Stimulated activated naive CD8-positive, alpha-beta T cell treated with anti-CD3 and anti-CD28 coated beads, Interleukin-15, amount 100 ng/mL, for 72 hours (primary cell): ENCODE measurements at regions not wholly inside any gene's neighbourhood (a gene's known extent, or its start where the extent isn't known, plus 50 kb on each side); places are given as distances from the start of the nearest gene placed in this dataset.
"Not testable (repeated sequence)": the region's sequence is repeated elsewhere in the genome, so short reads cannot be mapped to it uniquely, and the experiment has no call there.

ENCODE experiments used
- ATAC-seq: fragments of 150-1000 bp; cut with Tn5 transposase; 2 replicates; pipeline ENCODE4 v1.10.0; 2021; ENCODE audit warnings: mild to moderate bottlenecking, moderate library complexity
- DNase-seq, 2 donors: peaks; one replicate each; pipeline ENCODE4 v3.0.0; 2021 to 2022
- H3K27ac Mint-ChIP-seq, 2 donors: one replicate each; pipeline ENCODE4 v1.8.0; 2022; ENCODE audit warnings: mild to moderate bottlenecking in 2 of 2, mixed read lengths in 2 of 2, moderate library complexity in 2 of 2
- H3K27me3 Mint-ChIP-seq: one replicate; pipeline ENCODE4 v1.8.0; 2022; ENCODE audit warnings: mixed read lengths
- H3K4me1 Mint-ChIP-seq: one replicate; pipeline ENCODE4 v1.8.0; 2022; ENCODE audit warnings: mild to moderate bottlenecking, mixed read lengths
- H3K4me3 Mint-ChIP-seq, 2 donors: one replicate each; pipeline ENCODE4 v1.8.0; 2022; ENCODE audit warnings: mild to moderate bottlenecking in 2 of 2, mixed read lengths in 2 of 2, moderate library complexity in 1 of 2
- H3K9me3 Mint-ChIP-seq, 2 donors: one replicate each; pipeline ENCODE4 v1.8.0; 2022; ENCODE audit warnings: mixed read lengths in 2 of 2

- Mint-ChIP-seq H3K9me3 (peaks cover 0 to 7% of the 10 kb centered on the region in 2 donors), H3K4me1 (peaks cover 5% of the 10 kb centered on the region), H3K4me3 (no peak overlapping the region), H3K27ac (no peak overlapping the region), H3K27me3 (no peaks in the 10 kb centered on the region)
- ATAC-seq (no peak), DNase-seq (no peak)
Measured at GRCh38 chr9:16044579-16044881, 491.7 kb downstream of the CCDC171 start.

DNA sequence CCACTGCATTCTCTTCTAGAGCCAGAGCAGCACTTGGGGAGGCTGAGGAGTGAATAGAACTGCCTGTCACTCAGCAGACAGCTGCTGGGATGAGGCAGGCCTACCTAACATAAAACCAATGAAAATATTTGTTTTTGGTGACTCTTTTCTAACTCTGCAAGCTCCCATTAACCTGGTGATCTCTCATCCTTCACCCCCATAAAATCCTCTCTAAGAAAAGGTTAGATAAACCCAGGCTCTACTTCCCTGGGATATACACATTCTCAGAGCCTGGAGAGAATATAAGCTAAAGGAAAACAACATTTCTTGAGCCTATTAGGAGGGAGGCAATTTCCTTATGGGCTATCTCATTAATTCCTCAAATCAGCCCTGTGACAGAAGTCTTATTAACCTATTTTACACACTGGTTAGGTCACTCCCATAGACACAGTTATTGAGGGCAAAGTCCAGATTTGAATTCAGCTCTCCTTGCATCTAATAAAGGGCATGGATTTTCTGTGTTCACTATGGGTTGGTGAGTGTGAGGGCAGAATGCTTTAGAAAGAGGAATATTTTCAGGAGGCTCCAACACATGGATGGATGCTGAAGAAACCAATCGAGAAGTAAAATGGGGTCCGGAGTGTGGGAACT is 492.9 kb downstream of the CCDC171 start:
- H3K4me1 Mint-ChIP-seq = no peaks in the 10 kb centered on the region
- no peak overlapping the region for H3K27ac Mint-ChIP-seq
- ATAC-seq (no peak), DNase-seq (no peak)
- no peak overlapping the region for H3K4me3 Mint-ChIP-seq
- H3K9me3 Mint-ChIP-seq = peaks cover 0 to 7% of the 10 kb centered on the region in 2 donors
- no peaks in the 10 kb centered on the region for H3K27me3 Mint-ChIP-seq

DNA sequence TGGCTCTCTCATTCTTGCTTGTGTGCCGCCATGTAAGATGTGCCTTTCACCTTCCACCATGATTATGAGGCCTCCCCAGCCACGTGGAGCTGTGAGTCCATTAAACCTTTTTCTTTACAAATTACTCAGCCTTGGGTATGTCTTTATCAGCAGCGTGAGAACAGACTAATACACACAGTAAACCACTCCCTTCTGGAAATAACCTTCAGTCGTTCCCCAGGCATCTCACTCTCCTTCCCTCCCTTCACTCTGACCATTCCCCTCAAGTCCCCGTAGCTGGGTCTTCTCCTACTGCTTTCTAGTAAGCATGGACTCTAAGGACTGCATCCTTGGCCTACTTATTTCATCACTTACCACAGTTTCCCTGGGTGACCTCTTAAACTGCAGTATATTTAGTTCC is 493.9 kb downstream of the CCDC171 start:
- Mint-ChIP-seq H3K27me3 (no peaks in the 10 kb centered on the region), H3K9me3 (peaks cover 0 to 7% of the 10 kb centered on the region in 2 donors), H3K4me1 (no peaks in the 10 kb centered on the region), H3K27ac (no peak overlapping the region), H3K4me3 (no peak overlapping the region)
- DNase-seq = no peak
- ATAC-seq = no peak

DNA sequence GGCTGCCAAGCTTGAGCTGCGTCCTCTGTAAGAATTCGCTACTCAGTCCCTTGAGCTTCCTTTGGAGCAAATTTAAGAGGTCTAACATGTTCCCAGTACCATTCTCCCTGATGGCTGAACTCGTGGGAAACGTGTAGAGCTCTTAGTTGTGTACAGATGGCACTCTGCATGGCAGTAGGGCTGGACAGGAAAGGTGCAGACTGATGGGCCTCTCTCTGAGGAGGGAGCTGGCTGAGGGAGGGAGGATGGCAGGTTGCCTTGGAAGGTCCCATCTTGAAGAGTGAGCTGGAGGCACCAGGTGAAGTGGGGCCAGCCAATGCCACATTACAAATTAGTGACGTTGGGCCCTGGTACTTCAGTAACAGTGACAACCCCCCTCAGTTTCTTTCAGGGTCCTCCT is 495.3 kb downstream of the CCDC171 start:
- Mint-ChIP-seq H3K4me3 (no peak overlapping the region), H3K4me1 (no peaks in the 10 kb centered on the region), H3K27me3 (no peaks in the 10 kb centered on the region), H3K9me3 (peaks cover 0 to 7% of the 10 kb centered on the region in 2 donors), H3K27ac (no peak overlapping the region)
- ATAC-seq = no peak
- DNase-seq = no peak

- peaks cover 2% of the 10 kb centered on the region for H3K4me1 Mint-ChIP-seq
- no peak for ATAC-seq
- no peaks in the 10 kb centered on the region for H3K27me3 Mint-ChIP-seq
- DNase-seq = no peak
- H3K9me3 Mint-ChIP-seq = no peaks in the 10 kb centered on the region
- peak overlapping the region in 1 of 2 donors; percentile 17 for H3K27ac Mint-ChIP-seq
- no peak overlapping the region for H3K4me3 Mint-ChIP-seq
Measured at GRCh38 chr9:16052146-16052545, 499.3 kb downstream of the CCDC171 start.

GRCh38 chr9:16052757-16053530 is 500.1 kb downstream of the CCDC171 start:
- Mint-ChIP-seq H3K27ac (no peak overlapping the region), H3K27me3 (no peaks in the 10 kb centered on the region), H3K4me3 (no peak overlapping the region), H3K9me3 (no peaks in the 10 kb centered on the region), H3K4me1 (peaks cover 10% of the 10 kb centered on the region)
- no peak for ATAC-seq
- no peak for DNase-seq

- peaks cover 42% of the 10 kb centered on the region for H3K4me1 Mint-ChIP-seq
- no peaks in the 10 kb centered on the region for H3K27me3 Mint-ChIP-seq
- no peak overlapping the region for H3K27ac Mint-ChIP-seq
- peak overlapping the region in 1 of 2 donors; percentile 18 for H3K4me3 Mint-ChIP-seq
- no peaks in the 10 kb centered on the region for H3K9me3 Mint-ChIP-seq
- DNase-seq (no peak), ATAC-seq (no peak)
Measured at GRCh38 chr9:16057541-16057940, 504.7 kb downstream of the CCDC171 start.

DNA sequence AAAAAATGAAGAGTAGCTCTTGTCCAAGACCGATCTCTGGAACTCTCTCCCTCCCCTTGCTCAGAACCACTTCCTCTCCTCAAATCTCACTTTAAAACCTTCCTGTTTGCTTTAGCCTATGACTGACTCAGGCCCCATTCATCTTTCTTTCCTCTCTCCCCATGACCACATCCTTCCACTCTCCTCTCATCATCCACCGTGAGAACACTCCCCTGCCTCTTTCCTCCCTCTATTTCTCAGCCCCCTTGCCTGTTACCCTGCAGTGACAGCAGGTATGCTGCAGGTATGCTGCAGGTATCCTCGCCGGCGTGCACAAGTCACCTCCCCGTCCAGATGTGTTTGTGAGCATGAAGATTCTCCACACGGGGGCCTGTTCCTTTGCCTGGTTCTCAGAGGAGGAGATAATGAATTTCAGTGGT is 505.3 kb downstream of the CCDC171 start:
- ATAC-seq (peak; percentile 81), DNase-seq (peak; percentile 20 to 24)
- peak overlapping the region; percentile 27 to 90 for H3K27ac Mint-ChIP-seq
- H3K27me3 Mint-ChIP-seq = no peaks in the 10 kb centered on the region
- peaks cover 48% of the 10 kb centered on the region for H3K4me1 Mint-ChIP-seq
- H3K4me3 Mint-ChIP-seq = peak overlapping the region; percentile 70 to 88
- H3K9me3 Mint-ChIP-seq = no peaks in the 10 kb centered on the region

DNA sequence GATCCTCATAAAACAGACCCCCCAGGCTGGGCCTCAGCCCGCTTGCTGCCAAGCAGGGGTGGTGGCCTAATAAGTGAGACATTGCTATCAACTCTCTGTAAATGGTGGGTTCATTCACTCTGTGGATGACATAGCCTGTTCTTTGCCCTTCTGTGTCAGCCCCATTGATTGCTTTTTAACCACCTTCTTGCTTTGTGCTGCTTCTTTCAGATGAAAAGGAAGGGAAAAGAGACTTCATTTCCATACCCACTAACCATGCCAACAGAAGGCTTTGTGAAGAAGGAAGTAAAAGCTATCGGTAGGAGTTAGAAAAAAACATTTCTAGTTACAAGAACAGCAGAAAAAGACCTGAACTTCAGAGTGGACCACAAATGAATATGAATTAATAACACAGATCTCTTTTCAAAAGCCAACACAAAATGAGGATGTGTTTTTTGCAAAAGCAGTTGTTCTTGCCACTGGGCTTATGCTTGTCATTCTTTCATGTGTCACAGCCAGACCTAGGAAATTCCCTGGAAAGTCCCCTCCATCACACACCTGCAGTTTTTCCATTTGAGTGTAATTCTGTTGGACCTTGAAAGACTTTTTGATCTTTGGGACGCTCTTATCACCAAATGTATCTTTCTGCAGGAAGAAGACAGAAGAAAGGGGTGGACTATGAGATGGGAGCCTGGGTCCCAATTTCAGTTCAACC is 507.7 kb downstream of the CCDC171 start:
- DNase-seq (peak in 1 of 2 donors; percentile 19), ATAC-seq (peak; percentile 16)
- Mint-ChIP-seq H3K4me3 (peak overlapping the region; percentile 23 to 51), H3K27me3 (no peaks in the 10 kb centered on the region), H3K9me3 (no peaks in the 10 kb centered on the region), H3K4me1 (peaks cover 51% of the 10 kb centered on the region), H3K27ac (peak overlapping the region; percentile 66 to 90)

GRCh38 chr9:16062542-16063240 is 509.8 kb downstream of the CCDC171 start:
- peak; percentile 80 for ATAC-seq

GRCh38 chr9:16063241-16063591 is 510.4 kb downstream of the CCDC171 start:
- ATAC-seq (no peak), DNase-seq (no peak)
- no peak overlapping the region for H3K4me3 Mint-ChIP-seq
- no peaks in the 10 kb centered on the region for H3K27me3 Mint-ChIP-seq
- H3K9me3 Mint-ChIP-seq = no peaks in the 10 kb centered on the region
- H3K4me1 Mint-ChIP-seq = peaks cover 38% of the 10 kb centered on the region
- H3K27ac Mint-ChIP-seq = no peak overlapping the region

More at GRCh38 chr9:16062542-16063240, 509.8 kb downstream of the CCDC171 start:
- H3K4me3 Mint-ChIP-seq = no peak overlapping the region
- H3K27ac Mint-ChIP-seq = no peak overlapping the region
- no peaks in the 10 kb centered on the region for H3K27me3 Mint-ChIP-seq
- peak in 1 of 2 donors; percentile 22 for DNase-seq
- H3K9me3 Mint-ChIP-seq = no peaks in the 10 kb centered on the region
- H3K4me1 Mint-ChIP-seq = peaks cover 43% of the 10 kb centered on the region

DNA sequence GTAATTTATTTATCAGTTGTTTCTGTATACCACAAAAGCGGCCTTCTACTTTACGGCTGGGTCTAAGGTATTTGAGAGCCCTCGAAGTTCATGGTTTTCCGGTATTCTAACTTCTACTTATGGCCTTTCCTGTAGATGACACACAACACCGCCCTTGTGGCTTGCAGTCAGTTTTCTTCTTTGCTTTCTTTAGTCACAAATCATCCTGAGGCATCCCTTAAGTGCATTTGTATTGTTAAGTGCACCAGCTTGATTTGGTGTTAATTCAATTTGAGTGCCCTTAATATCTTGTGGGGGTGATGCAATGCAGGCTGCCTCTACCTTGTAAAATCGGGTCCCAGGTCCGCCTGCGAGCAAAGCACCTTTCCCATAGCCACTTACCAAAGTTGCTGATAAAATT is 511.9 kb downstream of the CCDC171 start:
- no peak for DNase-seq
- H3K27me3 Mint-ChIP-seq = no peaks in the 10 kb centered on the region
- H3K27ac Mint-ChIP-seq = peak overlapping the region in 1 of 2 donors; percentile 73
- H3K4me1 Mint-ChIP-seq = peaks cover 24% of the 10 kb centered on the region
- no peak overlapping the region for H3K4me3 Mint-ChIP-seq
- H3K9me3 Mint-ChIP-seq = no peaks in the 10 kb centered on the region
- no peak for ATAC-seq

DNA sequence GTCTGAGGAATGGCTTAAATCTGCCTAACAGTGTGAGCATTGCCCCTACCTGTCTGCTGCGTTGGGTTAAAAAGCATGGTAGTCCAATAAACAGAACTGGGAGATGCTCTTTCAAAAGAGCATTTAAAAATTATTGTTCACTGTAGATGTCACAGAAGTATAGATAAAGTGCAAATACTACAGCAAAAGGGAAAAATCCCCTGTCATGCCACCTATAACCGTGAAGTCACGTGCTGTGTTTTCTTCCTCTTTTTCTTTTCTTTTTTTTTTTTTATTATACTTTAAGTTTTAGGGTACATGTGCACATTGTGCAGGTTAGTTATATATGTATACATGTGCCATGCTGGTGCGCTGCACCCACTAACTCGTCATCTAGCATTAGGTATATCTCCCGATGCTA is 513.4 kb downstream of the CCDC171 start:
- ATAC-seq, H3K4me1 Mint-ChIP-seq, H3K27ac Mint-ChIP-seq, H3K4me3 Mint-ChIP-seq, H3K27me3 Mint-ChIP-seq, DNase-seq, H3K9me3 Mint-ChIP-seq: not testable (repeated sequence)

GRCh38 chr9:16068476-16068875 is 515.6 kb downstream of the CCDC171 start:
- DNase-seq (no peak), ATAC-seq (no peak)
- H3K9me3 Mint-ChIP-seq = peaks cover 0 to 7% of the 10 kb centered on the region in 2 donors
- H3K27ac Mint-ChIP-seq = no peak overlapping the region
- no peaks in the 10 kb centered on the region for H3K27me3 Mint-ChIP-seq
- H3K4me3 Mint-ChIP-seq = no peak overlapping the region
- no peaks in the 10 kb centered on the region for H3K4me1 Mint-ChIP-seq

- DNase-seq = no peak
- H3K4me3 Mint-ChIP-seq = no peak overlapping the region
- H3K27ac Mint-ChIP-seq = peak overlapping the region in 1 of 2 donors; percentile 47
- H3K4me1 Mint-ChIP-seq = no peaks in the 10 kb centered on the region
- ATAC-seq = no peak
- H3K9me3 Mint-ChIP-seq = peaks cover 0 to 7% of the 10 kb centered on the region in 2 donors
- no peaks in the 10 kb centered on the region for H3K27me3 Mint-ChIP-seq
Measured at GRCh38 chr9:16069249-16069648, 516.4 kb downstream of the CCDC171 start.
